HG03457 (cell line): ENCODE measurements at regions not wholly inside any gene's neighbourhood (a gene's known extent, or its start where the extent isn't known, plus 50 kb on each side); places are given as distances from the start of the nearest gene placed in this dataset.

ENCODE experiments used
- ATAC-seq: cut with Tn5 transposase; IDR thresholded peaks from one replicate; pipeline ENCODE4 v1.9.1; 2021; ENCODE audit warnings: moderate number of reproducible peaks; ENCODE audit not compliant: unreplicated experiment

DNA sequence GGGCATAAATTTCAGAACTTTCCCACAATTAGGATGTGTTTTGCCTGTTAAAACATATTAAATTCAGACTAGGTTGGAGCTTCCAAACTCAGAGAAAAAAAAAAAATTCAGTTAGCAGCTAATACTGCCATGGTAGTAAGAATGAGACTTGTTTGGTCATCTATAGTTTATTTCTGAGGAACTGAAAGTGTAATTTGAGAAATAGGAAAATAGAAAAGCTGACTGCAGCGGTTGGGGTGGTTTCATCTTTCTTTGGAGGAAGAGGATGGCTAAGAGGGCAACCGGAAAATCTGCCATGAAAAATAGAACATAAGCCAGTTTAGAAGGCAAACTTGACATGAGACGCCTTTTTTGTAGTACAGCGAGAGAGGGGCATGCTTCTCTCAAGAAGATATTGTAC lies 371.2 kb upstream of the ROBO2 start:
- no peak for ATAC-seq

GRCh38 chr3:76669322-76669721 lies 370.6 kb upstream of the ROBO2 start:
- ATAC-seq: no peak

- no peak for ATAC-seq
Observed at GRCh38 chr3:76673171-76673570, 366.7 kb upstream of the ROBO2 start.

- no peak for ATAC-seq
Observed at GRCh38 chr3:76679541-76679940, 360.4 kb upstream of the ROBO2 start.

GRCh38 chr3:76683256-76683655 lies 356.6 kb upstream of the ROBO2 start:
- ATAC-seq: no peak

DNA sequence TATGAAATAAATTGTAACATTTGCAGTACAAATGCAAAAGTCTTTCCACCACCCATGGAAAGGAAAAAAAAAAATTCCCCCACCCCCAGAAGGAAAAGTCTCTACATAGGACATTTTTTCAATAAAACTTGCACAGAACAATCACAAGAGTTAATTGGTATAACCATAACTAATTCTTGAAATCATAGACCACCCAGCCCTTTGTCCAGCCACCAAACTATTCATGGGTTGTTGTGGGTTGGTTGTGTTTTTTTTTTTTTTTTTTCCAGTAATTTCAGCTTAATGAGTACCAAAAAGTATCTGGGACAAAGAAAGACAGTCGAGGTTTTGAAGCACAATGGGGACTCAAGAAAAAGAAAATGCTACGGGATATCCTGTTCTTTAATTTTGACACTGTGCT lies 355.0 kb upstream of the ROBO2 start:
- ATAC-seq: no peak

DNA sequence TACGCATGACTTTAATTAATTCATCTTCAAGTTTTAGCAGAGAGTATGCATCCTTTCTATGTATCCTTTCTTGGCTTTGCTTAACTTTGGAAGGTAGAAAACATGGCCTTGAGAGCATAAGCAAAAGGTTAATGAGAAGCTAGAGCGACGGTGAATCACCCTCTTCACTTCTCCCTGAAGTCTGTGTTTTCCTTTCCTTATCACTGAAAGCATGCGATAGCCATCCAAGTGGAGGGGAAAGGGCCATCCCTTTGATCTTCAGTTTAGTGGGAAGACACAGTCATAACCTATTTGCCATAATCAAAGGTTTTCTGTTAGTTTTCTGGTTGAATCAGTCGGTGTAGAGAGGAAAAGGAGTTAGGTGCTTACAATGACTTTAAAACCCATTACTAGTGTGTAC lies 354.0 kb upstream of the ROBO2 start:
- no peak for ATAC-seq

GRCh38 chr3:76687019-76687418 lies 352.9 kb upstream of the ROBO2 start:
- no peak for ATAC-seq

GRCh38 chr3:76694063-76694462 lies 345.8 kb upstream of the ROBO2 start:
- no peak for ATAC-seq

- no peak for ATAC-seq
Observed at GRCh38 chr3:76698136-76698706, 341.7 kb upstream of the ROBO2 start.

DNA sequence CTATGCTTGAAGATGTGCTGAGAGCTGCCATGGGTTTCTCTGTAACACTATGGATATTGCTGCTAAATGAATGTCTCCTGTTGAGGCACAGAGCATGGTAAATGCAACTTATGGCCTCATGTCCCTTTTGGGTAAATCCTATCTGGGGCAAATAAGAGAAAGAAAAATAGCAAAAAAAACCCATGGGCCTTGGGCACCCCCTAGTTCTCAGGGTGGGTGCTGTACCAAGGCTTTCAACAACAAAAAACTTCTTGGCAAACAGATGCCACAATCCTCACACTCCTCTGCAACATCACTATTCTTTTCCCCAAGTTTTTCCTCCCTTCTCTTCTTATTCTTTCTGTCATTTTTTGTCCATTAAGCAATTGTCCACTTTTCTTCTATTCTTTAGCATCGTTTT lies 340.1 kb upstream of the ROBO2 start:
- no peak for ATAC-seq

DNA sequence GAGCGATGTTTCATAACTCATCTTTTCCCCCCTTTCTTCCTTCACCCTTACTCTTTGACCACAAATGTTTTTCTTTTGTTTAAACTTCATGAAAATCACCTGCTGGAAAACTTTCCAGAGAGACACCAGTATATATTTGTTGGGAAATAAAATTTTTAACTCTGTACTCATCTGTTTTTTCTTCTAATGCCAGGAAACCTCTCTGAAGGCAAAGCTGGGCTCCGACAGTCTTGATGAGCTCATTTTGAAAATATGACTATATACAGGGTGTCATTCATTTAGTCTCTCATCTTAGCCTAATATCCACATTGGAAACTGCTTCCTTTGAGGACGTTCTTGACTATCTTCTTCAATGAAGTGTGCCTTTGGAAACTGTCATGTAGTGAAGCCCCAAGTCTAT lies 339.6 kb upstream of the ROBO2 start:
- ATAC-seq: no peak

DNA sequence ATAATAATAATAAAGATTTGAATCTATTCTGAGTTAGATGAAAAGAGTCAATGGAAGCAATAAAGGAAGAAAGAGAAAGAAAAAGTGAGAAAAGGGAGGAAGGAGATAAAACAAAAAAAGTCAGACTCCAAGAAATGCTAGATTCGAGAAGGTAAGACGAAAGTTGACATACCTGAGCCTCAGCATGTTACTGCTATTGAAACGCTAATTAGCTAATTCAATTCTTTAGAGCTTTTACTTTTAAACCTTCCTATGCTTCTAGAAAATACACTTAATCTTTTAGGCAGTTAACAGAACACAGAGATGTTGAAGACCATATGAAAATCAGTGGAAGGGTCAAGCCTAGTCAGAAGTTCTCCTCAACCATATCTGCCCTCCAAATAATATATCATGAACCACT lies 337.2 kb upstream of the ROBO2 start:
- no peak for ATAC-seq

GRCh38 chr3:76715426-76715825 lies 324.5 kb upstream of the ROBO2 start:
- ATAC-seq: no peak

DNA sequence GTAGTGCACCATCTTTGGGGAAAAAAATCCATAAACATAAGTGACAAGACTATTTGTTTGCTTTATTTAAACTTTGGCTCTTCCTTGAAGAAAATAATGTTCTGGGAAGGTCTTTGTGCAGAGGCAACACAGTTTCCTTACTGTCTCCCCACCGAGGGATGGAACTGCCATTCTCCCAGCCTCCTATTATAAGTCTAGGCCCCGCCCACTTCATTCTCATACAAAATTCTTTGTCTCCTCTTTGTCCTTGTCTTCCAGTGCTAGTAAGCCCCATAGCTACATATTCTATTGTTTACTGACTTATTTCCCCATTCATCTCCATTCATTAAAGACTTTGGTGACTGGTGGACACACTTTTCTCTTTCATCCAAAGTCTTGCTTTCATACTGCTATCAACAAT lies 316.5 kb upstream of the ROBO2 start:
- ATAC-seq: no peak

GRCh38 chr3:76724075-76724474 lies 315.8 kb upstream of the ROBO2 start:
- ATAC-seq: no peak

DNA sequence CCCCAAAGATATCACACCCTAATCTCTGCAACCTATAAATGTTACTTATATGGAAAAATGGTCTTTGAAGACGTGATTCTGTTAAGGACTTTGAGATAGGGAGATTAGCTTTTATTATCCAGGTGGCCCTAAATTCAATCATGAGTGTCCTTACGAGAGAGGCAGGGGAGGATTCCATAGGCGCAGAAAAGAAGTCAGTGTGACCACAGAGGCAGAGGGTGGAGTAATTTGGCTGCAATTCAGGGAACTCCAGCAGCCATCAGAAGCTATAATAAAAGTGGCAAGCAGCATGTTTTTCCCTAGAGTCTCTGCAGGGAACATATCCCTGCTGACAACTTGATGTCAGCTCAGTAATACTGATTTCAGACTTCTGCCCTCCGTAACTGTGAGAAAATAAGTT lies 315.2 kb upstream of the ROBO2 start:
- no peak for ATAC-seq

DNA sequence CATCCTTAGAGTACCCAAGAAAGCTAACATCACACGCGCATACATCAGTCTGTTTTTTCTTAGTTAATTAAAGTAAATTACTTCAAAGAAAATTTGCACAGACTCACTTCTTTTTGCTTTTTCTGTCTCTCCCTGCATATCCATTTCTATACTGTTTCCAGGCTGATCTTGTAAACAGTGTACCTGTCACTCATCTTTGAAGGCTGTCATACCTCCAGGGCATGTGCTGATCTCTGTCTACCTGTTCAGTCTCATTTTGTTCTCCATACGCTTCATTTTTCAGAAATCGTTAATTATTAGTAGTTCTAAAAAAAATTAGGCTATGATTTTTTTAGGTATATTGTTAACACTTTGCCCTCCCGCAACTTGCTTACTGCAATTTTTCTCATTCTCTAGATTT lies 313.9 kb upstream of the ROBO2 start:
- no peak for ATAC-seq

DNA sequence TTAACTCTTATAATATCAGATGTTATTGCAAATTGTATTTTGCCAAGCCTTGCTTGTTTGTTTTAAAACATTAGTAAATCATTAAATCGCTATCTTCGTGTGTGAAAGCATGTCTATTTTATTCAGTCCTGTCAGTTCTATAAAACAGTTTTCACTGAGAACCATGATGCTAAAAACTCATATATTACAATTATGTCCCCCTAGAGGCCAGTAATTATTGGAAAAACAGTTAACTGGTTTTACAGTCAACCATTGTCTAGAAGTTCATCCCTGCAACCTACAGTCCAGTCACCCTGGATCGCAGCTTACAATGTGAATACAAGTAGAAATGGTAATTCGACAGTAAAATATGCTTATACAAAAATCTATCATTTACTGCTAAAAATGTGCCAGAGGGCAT lies 311.5 kb upstream of the ROBO2 start:
- no peak for ATAC-seq

DNA sequence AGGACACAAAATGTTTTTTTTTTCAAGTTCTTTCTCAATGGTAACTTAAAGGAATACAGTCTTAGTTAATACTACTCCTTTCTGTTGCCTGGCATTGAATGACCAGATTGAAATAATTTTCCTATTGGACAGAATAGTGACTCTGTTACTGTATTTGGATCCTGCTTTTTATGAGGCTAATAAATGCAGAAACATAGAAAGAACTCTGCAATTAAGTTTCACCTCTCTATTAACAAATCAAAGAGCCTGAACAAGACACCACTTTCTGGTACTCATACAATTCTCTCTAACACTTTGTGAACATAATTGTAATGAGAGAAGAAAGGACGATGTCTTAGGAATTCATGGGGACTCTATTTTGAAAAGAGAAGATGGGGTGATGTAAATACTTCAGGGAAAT lies 308.4 kb upstream of the ROBO2 start:
- ATAC-seq: no peak

DNA sequence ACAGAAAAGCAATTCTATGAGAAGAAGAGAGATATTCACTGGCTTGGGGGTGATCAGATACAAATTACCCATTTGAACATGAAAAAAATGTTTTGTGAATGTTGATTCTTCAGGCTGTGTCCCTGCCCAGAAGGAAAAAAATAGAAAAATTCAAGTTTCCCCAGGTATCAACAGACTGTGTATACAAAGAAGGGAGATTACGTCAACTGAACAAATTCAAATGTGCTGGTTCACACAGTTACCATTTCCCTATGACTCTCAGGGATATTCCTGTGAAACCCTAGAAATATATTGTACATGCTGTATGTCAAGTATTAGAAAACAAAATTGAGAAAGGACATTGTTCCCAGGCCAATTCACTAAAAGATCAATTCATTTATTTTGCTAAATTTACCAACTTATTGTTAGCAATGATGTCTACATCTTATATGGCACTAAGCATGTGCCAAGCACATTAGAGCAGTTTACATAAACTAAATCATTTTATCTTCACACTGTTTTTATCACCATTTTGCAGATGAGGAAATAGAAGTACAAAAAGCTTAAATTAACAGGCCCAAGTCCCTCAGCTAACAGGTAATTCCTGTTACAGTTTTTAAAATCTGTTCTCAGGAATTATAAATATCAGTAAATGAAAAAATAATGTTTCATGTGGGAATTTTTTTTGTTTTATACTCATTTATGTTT lies 306.7 kb upstream of the ROBO2 start:
- ATAC-seq: no peak

DNA sequence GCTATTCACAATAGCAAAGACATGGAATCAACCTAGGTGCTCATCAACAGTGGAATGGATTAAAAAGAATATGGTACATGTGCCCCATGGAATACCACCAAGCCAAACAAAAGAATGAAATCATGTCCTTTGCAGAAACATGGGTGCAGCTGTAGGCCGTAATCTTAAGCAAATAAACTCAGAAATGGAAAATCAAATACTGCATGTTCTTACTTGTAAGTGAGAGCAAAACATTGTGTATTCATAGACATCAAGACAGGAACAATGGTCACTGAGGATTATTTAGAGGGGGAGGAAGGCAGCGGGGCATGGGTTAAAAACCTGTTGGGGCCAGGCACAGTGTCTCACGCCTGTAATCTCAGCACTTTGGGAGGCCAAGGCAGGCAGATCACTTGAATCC lies 304.7 kb upstream of the ROBO2 start:
- no peak for ATAC-seq

GRCh38 chr3:76753599-76753998 lies 286.3 kb upstream of the ROBO2 start:
- ATAC-seq: no peak
